ENCODE measurements at regions not wholly inside any gene's neighbourhood (a gene's known extent, or its start where the extent isn't known, plus 50 kb on each side); places are given as distances from the start of the nearest gene placed in this dataset.
A peak's percentile ranks its signal among the peaks of the same experiment; 100 is the strongest.

- Histone ChIP-seq H2BK15ac (ENCODE audit: low read length) (no peak overlapping the region), H2BK12ac (ENCODE audit: low read depth, low read length) (no peak overlapping the region), H3K56ac (replicated peaks; ENCODE audit: insufficient read length, low read depth, low read length) (no peak overlapping the region), H3K9me3 (ENCODE audit: insufficient read depth in 2 of 2, low read depth in 1 of 2, low read length in 1 of 2) (no peaks in the 10 kb centered on the region), H2BK5ac (ENCODE audit: low read depth, low read length) (no peak overlapping the region), H3K23ac (ENCODE audit: insufficient read length) (no peak overlapping the region), H2AFZ (ENCODE audit: low read length) (peak overlapping the region; percentile 58; the same call in 1 of the 2 replicates), H3K4me1 (replicated peaks in 1 of 4; ENCODE audit: control insufficient read depth in 3 of 4, insufficient read depth in 4 of 4, low read length in 3 of 4) (peaks cover 0 to 4% (median 3%) of the 10 kb centered on the region in 4 experiments; a peak in 2 of 7 replicates), H3K27ac (ENCODE audit: low read depth, low read length) (no peak overlapping the region), H4K8ac (ENCODE audit: extremely low read depth, insufficient read depth, low read length) (no peak overlapping the region), H4K91ac (replicated peaks; ENCODE audit: insufficient read length, low read length) (no peak overlapping the region), H3K79me2 (ENCODE audit: control insufficient read depth in 1 of 2, insufficient read depth in 2 of 2, low read length in 2 of 2) (no peaks in the 10 kb centered on the region), H2AK5ac (ENCODE audit: low read depth, low read length) (no peak overlapping the region), H3K4me3 (ENCODE audit: extremely low read depth in 1 of 4, insufficient read depth in 2 of 4, low read depth in 3 of 4, low read length in 4 of 4) (no peak overlapping the region), H3K23me2 (ENCODE audit: low read depth, low read length) (no peaks in the 10 kb centered on the region), H2BK20ac (ENCODE audit: low read length) (no peak overlapping the region), H3K4me2 (ENCODE audit: insufficient read depth in 1 of 2, low read depth in 2 of 2, low read length in 2 of 2) (no peak overlapping the region), H3K79me1 (ENCODE audit: low read depth, low read length) (no peaks in the 10 kb centered on the region), H3K36me3 (ENCODE audit: control insufficient read depth in 2 of 4, insufficient read depth in 4 of 4, low read length in 3 of 4) (no peaks in the 10 kb centered on the region), H3K4ac (replicated peaks; ENCODE audit: insufficient read length, low read depth, low read length) (no peak overlapping the region), H4K5ac (ENCODE audit: insufficient read length, low read depth, low read length) (no peak overlapping the region), H3K9ac (replicated peaks in 1 of 4; ENCODE audit: extremely low read depth in 1 of 4, low read depth in 3 of 4, low read length in 3 of 4) (no peak overlapping the region), H2BK120ac (replicated peaks; ENCODE audit: low read depth, low read length) (no peak overlapping the region), H3K18ac (ENCODE audit: extremely low read depth, low read length) (no peak overlapping the region), H3K14ac (ENCODE audit: insufficient read length) (no peak overlapping the region), H4K20me1 (replicated peaks in 1 of 2; ENCODE audit: control insufficient read depth in 1 of 2, insufficient read depth in 2 of 2, low read length in 2 of 2) (no peaks in the 10 kb centered on the region), H3K27me3 (replicated peaks in 1 of 4; ENCODE audit: control insufficient read depth in 3 of 4, extremely low read depth in 1 of 4, insufficient read depth in 3 of 4, low read length in 3 of 4) (no peaks in the 10 kb centered on the region)
- no peak for DNase-seq (ENCODE audit: low read depth in 1 of 2, low spot score in 2 of 2)
- 84% methylated on average over 3 of the region's 3 CpGs; no CpG with 5 or more reads in 1 of the 2 experiments for WGBS, 2 experiments (ENCODE audit: extremely low coverage in 1 of 2, insufficient coverage in 1 of 2, insufficient read length in 1 of 2, insufficient replicate concordance in 2 of 2, low coverage in 1 of 2, low lambda C conversion rate in 2 of 2, missing lambda C conversion rate in 1 of 2)
- POLR2A ChIA-PET (ENCODE audit: partially characterized antibody), result no interaction called here
- CTCF ChIA-PET (ENCODE audit: partially characterized antibody), result no interaction called here
- peak; percentile 76; the same call in 1 of the 2 replicates for TF ChIP-seq MAFK (IDR thresholded peaks at IDR 0.05; ENCODE audit: low read depth, low read length)
- no peak for TF ChIP-seq CHD1 (IDR thresholded peaks at IDR 0.05; ENCODE audit: low read depth, low read length)
- FAIRE-seq, result no peak
These were observed 133.8 kb upstream of the MEF2C start for GRCh38 chr5:89016741-89017303.
